ENCODE measurements at regions not wholly inside any gene's neighbourhood (a gene's known extent, or its start where the extent isn't known, plus 50 kb on each side); places are given as distances from the start of the nearest gene placed in this dataset.

GRCh38 chr11:103624708-103625623 is 411.5 kb upstream of the DDI1 start:
- DNase-seq: no peak

DNA sequence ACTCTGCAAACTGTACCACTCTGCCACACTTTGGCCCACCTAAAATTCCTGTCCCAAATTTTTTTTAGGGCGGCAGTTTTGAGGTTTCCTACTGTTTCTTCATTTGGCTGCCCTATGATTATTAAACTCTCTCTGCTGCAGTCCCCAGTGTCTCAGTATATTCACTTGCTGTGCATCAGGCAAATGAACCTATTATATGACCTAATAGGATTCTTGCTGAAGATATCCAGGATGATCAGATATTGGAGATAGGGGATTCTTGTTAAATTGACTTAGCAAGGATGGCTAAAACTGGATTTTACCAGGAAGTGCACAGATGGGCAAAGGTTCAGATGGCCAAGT is 410.8 kb upstream of the DDI1 start:
- no peak for DNase-seq

DNA sequence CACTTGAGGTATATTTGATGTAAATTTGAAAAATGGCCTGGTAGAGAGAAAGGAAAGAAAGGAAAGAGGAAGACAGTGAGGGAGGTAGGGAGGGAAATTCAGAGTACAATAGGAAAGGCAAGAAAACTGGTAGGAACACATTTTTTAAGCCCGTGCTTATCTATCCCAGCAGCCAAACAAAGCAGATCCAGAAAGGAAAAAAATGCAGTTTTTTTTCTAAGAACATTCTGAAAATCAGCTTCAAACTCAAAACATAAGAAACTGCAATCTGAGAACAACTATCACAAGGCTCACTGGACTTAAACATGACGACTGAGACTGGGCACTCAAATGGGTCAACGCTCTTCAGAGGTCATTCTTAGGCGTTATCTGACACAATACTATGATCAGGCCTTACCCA is 408.3 kb upstream of the DDI1 start:
- no peak for DNase-seq

- no peak for DNase-seq
Measured at GRCh38 chr11:103631841-103632240, 404.6 kb upstream of the DDI1 start.

DNA sequence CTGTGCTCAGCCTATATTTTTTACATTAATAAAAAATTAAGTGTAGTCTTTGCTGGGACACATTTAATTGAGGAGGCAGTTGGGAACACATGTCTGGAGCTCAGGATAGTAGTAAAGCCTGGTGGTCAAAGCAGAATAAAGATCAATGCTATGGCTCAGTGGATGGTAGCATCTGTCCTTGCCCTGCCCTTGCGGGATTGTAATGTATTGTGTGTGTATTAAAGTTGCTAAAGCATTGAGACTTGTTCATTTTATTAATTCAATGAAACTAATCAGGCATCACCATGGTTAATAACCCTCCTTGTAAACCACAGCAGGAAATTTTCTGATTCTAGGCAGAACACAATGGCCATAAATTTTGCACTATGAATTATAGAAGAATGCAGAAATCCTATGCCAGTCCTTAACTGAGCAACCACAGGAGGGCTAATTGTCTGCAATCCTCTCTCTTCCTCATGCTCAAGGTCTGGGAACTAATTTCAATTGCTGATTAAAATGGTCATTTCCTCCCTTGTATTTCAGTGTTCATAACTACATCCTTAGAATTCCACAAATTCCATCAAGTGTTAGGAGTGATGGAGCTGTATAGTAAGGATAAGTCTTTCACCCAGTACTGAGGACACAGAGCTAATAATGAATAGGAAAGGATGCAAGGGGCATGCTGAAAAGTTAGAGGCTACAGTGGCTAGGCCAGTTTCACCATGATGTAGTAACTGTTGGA is 403.2 kb upstream of the DDI1 start:
- no peak for DNase-seq

GRCh38 chr11:103633819-103634590 is 402.4 kb upstream of the DDI1 start:
- DNase-seq: no peak

DNA sequence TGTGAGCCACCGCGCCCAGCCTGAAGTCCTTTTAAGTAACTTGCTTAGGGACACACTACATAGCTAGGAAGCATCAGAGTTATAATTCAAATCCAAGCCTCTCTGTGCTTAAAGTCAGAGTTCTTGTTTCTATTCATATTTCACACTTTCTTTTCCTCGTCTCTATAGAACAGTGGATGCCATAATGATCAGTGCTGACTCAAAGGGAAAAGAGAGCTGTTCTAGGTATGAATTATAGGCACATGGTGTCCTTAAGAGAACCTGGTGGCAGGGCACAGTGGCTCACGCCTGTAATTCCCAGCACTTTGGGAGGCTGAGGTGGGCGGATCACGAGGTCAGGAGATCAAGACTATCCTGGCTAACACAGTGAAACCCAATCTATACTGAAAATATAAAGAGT is 400.2 kb upstream of the DDI1 start:
- no peak for DNase-seq

GRCh38 chr11:103637295-103637694 is 399.1 kb upstream of the DDI1 start:
- no peak for DNase-seq

- DNase-seq: no peak
Measured at GRCh38 chr11:103637831-103638230, 398.6 kb upstream of the DDI1 start.

GRCh38 chr11:103644676-103645075 is 391.8 kb upstream of the DDI1 start:
- DNase-seq: no peak

DNA sequence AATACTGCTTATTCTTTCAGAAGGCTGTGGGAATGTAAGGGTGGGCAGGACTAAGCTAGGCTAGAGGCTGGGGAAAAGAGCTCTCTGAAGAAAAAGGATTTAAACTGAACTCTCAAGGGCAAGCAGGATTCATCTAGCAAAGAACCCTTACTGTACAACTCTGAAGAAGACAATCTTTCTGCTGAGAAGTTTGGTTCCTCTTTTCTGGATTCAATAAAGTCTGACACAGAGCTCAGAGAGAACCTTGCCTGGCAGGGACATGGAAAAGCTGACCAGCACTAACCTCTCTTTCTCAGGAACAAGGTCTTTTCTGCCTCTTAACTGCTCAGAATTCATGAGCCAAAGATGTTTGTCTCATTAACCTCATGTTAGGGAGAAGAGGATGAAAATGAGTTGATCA is 388.4 kb upstream of the DDI1 start:
- no peak for DNase-seq

- DNase-seq: no peak
Measured at GRCh38 chr11:103648670-103649400, 387.6 kb upstream of the DDI1 start.

- no peak for DNase-seq
Measured at GRCh38 chr11:103649401-103649895, 387.0 kb upstream of the DDI1 start.

GRCh38 chr11:103650330-103650729 is 386.1 kb upstream of the DDI1 start:
- DNase-seq: no peak

DNA sequence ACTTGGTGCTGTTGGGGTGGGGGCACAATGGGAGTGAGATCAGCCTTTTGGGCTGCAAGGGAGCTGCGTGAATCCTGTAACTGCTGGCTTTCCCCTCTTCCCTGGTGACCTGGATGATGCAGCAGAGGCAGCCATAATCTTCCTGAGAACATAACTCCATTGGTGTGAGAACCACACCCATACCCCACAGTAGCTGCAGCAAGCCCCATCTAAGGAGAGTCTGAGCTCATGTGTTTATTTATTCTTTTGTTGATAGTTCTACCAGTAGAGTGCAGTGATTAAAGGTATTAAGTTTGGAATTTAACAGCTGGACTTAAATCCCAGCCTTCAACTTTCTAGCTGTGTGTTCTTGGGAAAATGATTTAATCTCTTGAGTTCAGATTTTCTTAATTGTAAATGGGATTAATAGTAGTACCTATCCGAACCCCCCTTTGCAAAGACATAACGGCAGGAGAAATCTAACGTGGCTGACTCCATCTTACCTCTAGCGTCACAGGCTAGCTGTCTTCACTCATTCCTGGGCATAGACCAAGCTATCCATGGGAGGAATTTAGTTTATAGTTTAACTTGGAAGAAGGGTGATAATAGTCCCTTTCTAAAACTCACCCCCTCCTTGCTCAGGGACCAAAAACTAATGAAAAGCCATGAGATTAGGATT is 385.0 kb upstream of the DDI1 start:
- no peak for DNase-seq

GRCh38 chr11:103652013-103652412 is 384.4 kb upstream of the DDI1 start:
- no peak for DNase-seq

- no peak for DNase-seq
Measured at GRCh38 chr11:103656382-103656781, 380.1 kb upstream of the DDI1 start.

DNA sequence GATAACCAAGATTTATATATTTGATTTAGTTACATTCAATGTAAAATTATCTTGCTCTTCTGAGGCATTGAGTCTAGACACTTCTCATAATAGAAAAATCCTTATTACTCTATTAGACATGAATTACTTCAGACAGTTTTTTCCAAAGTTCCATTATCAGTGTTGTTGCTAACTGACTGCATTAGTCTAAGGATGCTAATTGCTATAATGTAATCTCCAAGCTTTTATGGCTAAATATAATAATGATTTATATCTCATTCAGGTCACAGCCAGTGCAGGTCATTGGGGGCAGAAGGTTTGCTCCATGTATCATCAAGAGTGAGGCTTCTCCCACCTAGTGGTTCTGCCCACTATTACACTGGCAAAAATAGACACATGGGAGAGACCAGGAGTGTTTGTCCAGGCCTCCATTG is 377.2 kb upstream of the DDI1 start:
- DNase-seq: no peak

- no peak for DNase-seq
Measured at GRCh38 chr11:103659743-103660142, 376.7 kb upstream of the DDI1 start.

GRCh38 chr11:103661185-103661584 is 375.3 kb upstream of the DDI1 start:
- no peak for DNase-seq

GRCh38 chr11:103661991-103662390 is 374.4 kb upstream of the DDI1 start:
- no peak for DNase-seq

DNA sequence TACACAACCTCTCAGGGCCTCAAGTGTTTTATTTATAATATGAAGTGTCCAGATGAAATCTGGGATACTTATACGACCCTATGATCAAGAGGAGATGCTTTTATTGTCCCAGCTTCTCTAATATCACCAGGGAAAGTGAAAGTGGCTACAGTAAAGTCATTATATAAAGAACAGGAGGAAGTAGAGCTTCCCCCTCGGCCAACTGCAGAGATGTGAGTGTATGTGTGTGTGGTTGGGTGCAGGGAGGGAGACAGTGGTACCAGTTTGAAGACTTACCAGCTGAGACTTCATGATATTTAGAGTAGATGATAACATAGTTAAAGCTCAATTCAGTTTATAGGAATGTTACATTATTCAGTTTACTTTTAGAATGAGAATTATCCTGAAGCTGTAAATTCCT is 373.6 kb upstream of the DDI1 start:
- peak; percentile 13 to 41 for DNase-seq

All from inflammatory macrophage treated with lipopolysaccharide for 1 hour (primary cell).